Loucy (cell line): ENCODE measurements at regions not wholly inside any gene's neighbourhood (a gene's known extent, or its start where the extent isn't known, plus 50 kb on each side); places are given as distances from the start of the nearest gene placed in this dataset.

ENCODE experiments used
- EZH2phosphoT487 ChIP-seq: fragments of 200-600 bp; IDR thresholded peaks from 2 replicates; pipeline ENCODE4 v1.6.1; 2018; ENCODE audit warnings: antibody characterized with exemption, mild to moderate bottlenecking, moderate library complexity, borderline replicate concordance
- TF ChIP-seq, protein P1 (sequence below): fragments of 200-600 bp; sonication (generic); conservative IDR thresholded peaks from 2 replicates; pipeline ENCODE4 v1.5.1; 2014; ENCODE audit warnings: mild to moderate bottlenecking, antibody characterized with exemption, low read length

DNA sequence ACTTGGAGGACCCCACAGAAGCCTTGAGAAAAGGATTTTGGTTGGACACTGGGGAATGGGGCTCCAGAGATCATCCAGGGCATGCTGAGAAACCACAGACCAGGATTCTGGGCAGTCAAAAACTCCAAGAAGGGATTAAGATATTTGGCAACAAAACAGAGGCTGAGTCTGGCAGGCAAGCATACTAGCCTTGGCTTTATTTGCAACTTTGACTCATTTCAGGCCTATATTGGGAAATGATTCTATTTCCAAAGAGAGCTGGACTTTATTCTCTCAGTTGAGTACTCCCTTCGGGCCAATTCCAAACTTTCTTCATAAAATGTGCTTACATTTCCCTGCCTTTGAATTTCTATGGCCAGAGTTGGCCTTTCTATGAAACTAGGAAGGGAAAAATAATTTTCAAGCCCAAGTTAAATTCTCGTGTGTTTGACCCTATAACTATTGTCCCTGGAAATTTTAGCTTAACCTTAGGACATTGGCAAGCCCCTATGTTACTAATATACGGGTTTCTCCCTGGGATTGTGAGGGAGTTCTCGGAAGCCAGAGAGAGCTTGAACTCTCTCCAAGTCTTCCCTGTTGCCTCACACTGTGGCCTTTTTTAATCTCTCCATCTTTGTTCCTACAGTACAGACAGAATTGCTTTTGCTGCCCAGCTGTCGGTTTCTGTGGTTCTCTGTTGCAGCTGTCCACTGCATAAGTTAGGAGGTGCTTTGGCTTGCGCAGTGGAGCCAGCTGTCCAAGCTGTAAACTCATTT, 112.6 kb upstream of the FAM9A start:
- TF ChIP-seq, protein P1, sequence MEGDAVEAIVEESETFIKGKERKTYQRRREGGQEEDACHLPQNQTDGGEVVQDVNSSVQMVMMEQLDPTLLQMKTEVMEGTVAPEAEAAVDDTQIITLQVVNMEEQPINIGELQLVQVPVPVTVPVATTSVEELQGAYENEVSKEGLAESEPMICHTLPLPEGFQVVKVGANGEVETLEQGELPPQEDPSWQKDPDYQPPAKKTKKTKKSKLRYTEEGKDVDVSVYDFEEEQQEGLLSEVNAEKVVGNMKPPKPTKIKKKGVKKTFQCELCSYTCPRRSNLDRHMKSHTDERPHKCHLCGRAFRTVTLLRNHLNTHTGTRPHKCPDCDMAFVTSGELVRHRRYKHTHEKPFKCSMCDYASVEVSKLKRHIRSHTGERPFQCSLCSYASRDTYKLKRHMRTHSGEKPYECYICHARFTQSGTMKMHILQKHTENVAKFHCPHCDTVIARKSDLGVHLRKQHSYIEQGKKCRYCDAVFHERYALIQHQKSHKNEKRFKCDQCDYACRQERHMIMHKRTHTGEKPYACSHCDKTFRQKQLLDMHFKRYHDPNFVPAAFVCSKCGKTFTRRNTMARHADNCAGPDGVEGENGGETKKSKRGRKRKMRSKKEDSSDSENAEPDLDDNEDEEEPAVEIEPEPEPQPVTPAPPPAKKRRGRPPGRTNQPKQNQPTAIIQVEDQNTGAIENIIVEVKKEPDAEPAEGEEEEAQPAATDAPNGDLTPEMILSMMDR = no peak
- TF ChIP-seq EZH2phosphoT487 = no peak
